ENCODE measurements at regions not wholly inside any gene's neighbourhood (a gene's known extent, or its start where the extent isn't known, plus 50 kb on each side); places are given as distances from the start of the nearest gene placed in this dataset.

DNA sequence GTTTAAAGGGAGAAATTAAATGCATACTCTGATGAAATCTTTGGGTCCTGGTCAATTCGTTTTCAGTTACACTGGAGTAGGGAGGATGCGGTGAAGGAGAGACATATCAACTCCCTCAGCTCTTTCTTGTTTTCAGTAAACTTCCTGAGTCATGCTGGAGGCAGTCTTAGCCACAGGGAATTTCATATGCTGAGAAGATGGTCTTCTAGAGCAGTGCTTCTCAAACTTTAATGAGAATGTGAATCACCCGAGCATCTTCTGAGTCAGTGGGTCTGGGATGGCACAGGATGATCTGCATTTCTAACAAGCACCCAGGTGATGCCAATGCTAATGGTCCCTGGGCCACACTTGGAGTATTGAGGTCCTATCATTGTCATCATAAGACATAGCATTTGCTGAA, 214.5 kb downstream of the KIT start (continued):
- no peak for TF ChIP-seq RAD21 (IDR thresholded peaks at IDR 0.05; ENCODE audit: low read length)
- no peak for TF ChIP-seq TCF12 (IDR thresholded peaks at IDR 0.05)
- no peak for TF ChIP-seq RCOR1 (IDR thresholded peaks at IDR 0.05; ENCODE audit: low read length)

DNA sequence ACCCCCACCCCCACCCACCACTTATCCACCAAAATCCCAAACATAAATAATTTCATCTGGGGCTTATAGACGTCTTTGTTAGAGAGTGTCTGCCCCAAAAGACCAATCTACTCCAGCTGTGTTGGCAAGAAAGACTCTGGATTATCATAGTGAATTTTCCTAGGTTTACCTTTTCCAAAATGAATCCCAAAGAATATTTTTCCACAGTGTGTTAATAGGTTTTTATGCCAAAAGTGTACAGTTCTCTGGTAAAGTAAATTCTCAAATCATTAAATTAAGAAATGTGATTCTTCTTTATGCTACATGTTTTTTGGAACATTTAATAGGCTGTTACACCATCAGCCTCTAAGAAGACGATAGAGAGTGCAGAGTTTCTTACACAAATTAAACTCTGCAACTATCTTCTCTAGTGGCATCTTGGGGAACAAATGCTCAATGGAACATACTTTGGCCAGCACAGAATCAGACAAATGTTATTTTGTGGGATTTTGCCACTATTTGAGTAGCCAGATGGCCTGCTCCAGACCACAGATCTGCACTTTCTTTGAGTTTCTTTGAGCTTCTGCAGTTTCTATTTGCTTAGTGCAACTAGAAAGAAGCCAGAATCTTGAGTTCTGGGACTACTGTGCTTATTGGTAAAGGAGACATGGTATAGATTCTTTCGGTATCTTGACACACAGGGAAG, 206.0 kb downstream of the KIT start:
- H3K4me3 ChIP-seq (ENCODE audit: low read depth in 2 of 2, low read length in 1 of 2): no peak overlapping the region
- no peaks in the 10 kb centered on the region for H3K79me2 ChIP-seq (ENCODE audit: insufficient read depth)
- H3K27me3 ChIP-seq (ENCODE audit: insufficient read depth): no peaks in the 10 kb centered on the region
- H3K9ac ChIP-seq: no peak overlapping the region
- H2AFZ ChIP-seq (ENCODE audit: low read depth): no peak overlapping the region
- H3F3A ChIP-seq (replicated peaks; ENCODE audit: insufficient read depth): no peaks in the 10 kb centered on the region
- H3K4me1 ChIP-seq (ENCODE audit: control insufficient read depth in 1 of 2, insufficient read depth in 2 of 2, low read depth in 1 of 2, low read length in 1 of 2): no peaks in the 10 kb centered on the region
- CTCF ChIA-PET: no interaction called here
- no peak overlapping the region for H3K27ac ChIP-seq (ENCODE audit: low read depth in 2 of 2, low read length in 1 of 2)
- no peak for DNase-seq
- TF ChIP-seq, protein P1, sequence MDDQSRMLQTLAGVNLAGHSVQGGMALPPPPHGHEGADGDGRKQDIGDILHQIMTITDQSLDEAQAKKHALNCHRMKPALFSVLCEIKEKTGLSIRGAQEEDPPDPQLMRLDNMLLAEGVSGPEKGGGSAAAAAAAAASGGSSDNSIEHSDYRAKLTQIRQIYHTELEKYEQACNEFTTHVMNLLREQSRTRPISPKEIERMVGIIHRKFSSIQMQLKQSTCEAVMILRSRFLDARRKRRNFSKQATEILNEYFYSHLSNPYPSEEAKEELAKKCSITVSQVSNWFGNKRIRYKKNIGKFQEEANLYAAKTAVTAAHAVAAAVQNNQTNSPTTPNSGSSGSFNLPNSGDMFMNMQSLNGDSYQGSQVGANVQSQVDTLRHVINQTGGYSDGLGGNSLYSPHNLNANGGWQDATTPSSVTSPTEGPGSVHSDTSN (IDR thresholded peaks at IDR 0.05): no peak
- TF ChIP-seq TAF1 (IDR thresholded peaks at IDR 0.05; ENCODE audit: borderline replicate concordance, low read depth, low read length) (no peak), POLR2AphosphoS5 (IDR thresholded peaks at IDR 0.05; ENCODE audit: low read depth, low read length) (no peak), TCF12 (IDR thresholded peaks at IDR 0.05) (no peak), RCOR1 (IDR thresholded peaks at IDR 0.05; ENCODE audit: low read length) (no peak), GATA2 (CRISPR knock-in tag; IDR thresholded peaks at IDR 0.05) (no peak)
- TF ChIP-seq, protein P2, sequence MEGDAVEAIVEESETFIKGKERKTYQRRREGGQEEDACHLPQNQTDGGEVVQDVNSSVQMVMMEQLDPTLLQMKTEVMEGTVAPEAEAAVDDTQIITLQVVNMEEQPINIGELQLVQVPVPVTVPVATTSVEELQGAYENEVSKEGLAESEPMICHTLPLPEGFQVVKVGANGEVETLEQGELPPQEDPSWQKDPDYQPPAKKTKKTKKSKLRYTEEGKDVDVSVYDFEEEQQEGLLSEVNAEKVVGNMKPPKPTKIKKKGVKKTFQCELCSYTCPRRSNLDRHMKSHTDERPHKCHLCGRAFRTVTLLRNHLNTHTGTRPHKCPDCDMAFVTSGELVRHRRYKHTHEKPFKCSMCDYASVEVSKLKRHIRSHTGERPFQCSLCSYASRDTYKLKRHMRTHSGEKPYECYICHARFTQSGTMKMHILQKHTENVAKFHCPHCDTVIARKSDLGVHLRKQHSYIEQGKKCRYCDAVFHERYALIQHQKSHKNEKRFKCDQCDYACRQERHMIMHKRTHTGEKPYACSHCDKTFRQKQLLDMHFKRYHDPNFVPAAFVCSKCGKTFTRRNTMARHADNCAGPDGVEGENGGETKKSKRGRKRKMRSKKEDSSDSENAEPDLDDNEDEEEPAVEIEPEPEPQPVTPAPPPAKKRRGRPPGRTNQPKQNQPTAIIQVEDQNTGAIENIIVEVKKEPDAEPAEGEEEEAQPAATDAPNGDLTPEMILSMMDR (IDR thresholded peaks at IDR 0.05): no peak
- TF ChIP-seq, protein P3, sequence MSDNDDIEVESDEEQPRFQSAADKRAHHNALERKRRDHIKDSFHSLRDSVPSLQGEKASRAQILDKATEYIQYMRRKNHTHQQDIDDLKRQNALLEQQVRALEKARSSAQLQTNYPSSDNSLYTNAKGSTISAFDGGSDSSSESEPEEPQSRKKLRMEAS (IDR thresholded peaks at IDR 0.05; ENCODE audit: low read depth): no peak
- no peaks in the 10 kb centered on the region for H3K9me2 ChIP-seq
- H3K4me2 ChIP-seq: no peak overlapping the region
- 23% methylated on average over 3 of the region's 3 CpGs for WGBS (ENCODE audit: low lambda C conversion rate)
- H3K9me3 ChIP-seq: no peaks in the 10 kb centered on the region
- H4K20me1 ChIP-seq (ENCODE audit: insufficient read depth): no peaks in the 10 kb centered on the region
- POLR2A ChIA-PET: no interaction called here
- no peaks in the 10 kb centered on the region for H3K36me3 ChIP-seq (replicated peaks in 1 of 2; ENCODE audit: control insufficient read depth in 1 of 2, insufficient read depth in 2 of 2, low read length in 1 of 2)

DNA sequence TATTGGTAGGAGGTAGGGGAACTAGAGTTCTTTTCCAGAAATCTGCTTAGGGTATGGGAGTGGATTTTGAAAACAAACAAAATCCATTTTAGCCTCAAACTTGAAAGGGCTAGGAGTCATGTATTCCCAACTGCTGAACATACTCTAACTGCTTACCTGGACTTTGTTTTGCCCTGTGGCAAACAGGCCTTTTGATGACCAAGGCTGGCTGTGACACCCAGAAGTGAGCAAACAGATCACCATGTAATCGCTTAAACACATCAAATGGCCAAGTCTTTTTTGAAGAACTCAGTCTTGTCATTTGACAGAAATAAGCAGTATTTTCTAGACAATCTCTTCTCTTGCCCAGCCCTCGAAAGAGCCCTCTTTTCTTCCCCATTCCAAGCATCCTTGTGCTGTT, 203.4 kb downstream of the KIT start:
- no peaks in the 10 kb centered on the region for H3K27me3 ChIP-seq (ENCODE audit: insufficient read depth)

More for the DNA sequence above, 203.4 kb downstream of the KIT start:
- 29% methylated on average over 2 of the region's 2 CpGs for WGBS (ENCODE audit: low lambda C conversion rate)
- Histone ChIP-seq H3K4me1 (ENCODE audit: control insufficient read depth in 1 of 2, insufficient read depth in 2 of 2, low read depth in 1 of 2, low read length in 1 of 2) (no peaks in the 10 kb centered on the region), H2AFZ (ENCODE audit: low read depth) (no peak overlapping the region), H3K9me3 (no peaks in the 10 kb centered on the region), H3K79me2 (ENCODE audit: insufficient read depth) (no peaks in the 10 kb centered on the region), H3K4me3 (ENCODE audit: low read depth in 2 of 2, low read length in 1 of 2) (no peak overlapping the region), H4K20me1 (ENCODE audit: insufficient read depth) (no peaks in the 10 kb centered on the region), H3K4me2 (no peak overlapping the region), H3F3A (replicated peaks; ENCODE audit: insufficient read depth) (no peaks in the 10 kb centered on the region), H3K27ac (ENCODE audit: low read depth in 2 of 2, low read length in 1 of 2) (no peak overlapping the region), H3K36me3 (replicated peaks in 1 of 2; ENCODE audit: control insufficient read depth in 1 of 2, insufficient read depth in 2 of 2, low read length in 1 of 2) (no peaks in the 10 kb centered on the region), H3K9me2 (no peaks in the 10 kb centered on the region), H3K9ac (no peak overlapping the region)
- POLR2A ChIA-PET: no interaction called here
- no peak for DNase-seq
- TF ChIP-seq FOSL2 (IDR thresholded peaks at IDR 0.05; ENCODE audit: borderline replicate concordance, low read depth): no peak
- TF ChIP-seq, protein P4, sequence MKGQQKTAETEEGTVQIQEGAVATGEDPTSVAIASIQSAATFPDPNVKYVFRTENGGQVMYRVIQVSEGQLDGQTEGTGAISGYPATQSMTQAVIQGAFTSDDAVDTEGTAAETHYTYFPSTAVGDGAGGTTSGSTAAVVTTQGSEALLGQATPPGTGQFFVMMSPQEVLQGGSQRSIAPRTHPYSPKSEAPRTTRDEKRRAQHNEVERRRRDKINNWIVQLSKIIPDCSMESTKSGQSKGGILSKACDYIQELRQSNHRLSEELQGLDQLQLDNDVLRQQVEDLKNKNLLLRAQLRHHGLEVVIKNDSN (IDR thresholded peaks at IDR 0.05; ENCODE audit: borderline replicate concordance, low read depth): no peak
- TF ChIP-seq JUND (IDR thresholded peaks at IDR 0.05): no peak
- TF ChIP-seq SMC3 (IDR thresholded peaks at IDR 0.05; ENCODE audit: low read depth, low read length): no peak
- TF ChIP-seq RCOR1 (IDR thresholded peaks at IDR 0.05; ENCODE audit: low read length): no peak
- no peak for TF ChIP-seq TCF12 (IDR thresholded peaks at IDR 0.05)
- TF ChIP-seq EP300 (IDR thresholded peaks at IDR 0.05; ENCODE audit: borderline replicate concordance in 1 of 2, low read depth in 1 of 2, low read length in 1 of 2): no peak
- TF ChIP-seq SIN3A (IDR thresholded peaks at IDR 0.05; ENCODE audit: borderline replicate concordance, low read depth, low read length): no peak
- TF ChIP-seq, protein P5, sequence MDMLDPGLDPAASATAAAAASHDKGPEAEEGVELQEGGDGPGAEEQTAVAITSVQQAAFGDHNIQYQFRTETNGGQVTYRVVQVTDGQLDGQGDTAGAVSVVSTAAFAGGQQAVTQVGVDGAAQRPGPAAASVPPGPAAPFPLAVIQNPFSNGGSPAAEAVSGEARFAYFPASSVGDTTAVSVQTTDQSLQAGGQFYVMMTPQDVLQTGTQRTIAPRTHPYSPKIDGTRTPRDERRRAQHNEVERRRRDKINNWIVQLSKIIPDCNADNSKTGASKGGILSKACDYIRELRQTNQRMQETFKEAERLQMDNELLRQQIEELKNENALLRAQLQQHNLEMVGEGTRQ (IDR thresholded peaks at IDR 0.05; ENCODE audit: borderline replicate concordance, low read depth, low read length): no peak
- CTCF ChIA-PET: no interaction called here
